H1 (cell line): ENCODE measurements at regions not wholly inside any gene's neighbourhood (a gene's known extent, or its start where the extent isn't known, plus 50 kb on each side); places are given as distances from the start of the nearest gene placed in this dataset.

Experiments used
- CTCF ChIA-PET: fragments of 300-600 bp; sonication (Branson Sonifier 250); formaldehyde crosslinking; loops from one replicate; lab custom pipeline; 2021; ENCODE audit not compliant: partially characterized antibody; lab: Charles Lee
- POLR2A ChIA-PET: fragments of 300-600 bp; sonication (Branson Sonifier 250); formaldehyde crosslinking; loops from one replicate; lab custom pipeline; 2021; ENCODE audit warnings: inconsistent platforms; ENCODE audit not compliant: partially characterized antibody; lab: Charles Lee
- DNase-seq, 2 experiments: peaks; one replicate each; pipeline versions ENCODE4 v3.0.0 to v3.0.0-alpha.2; 2010 to 2022; ENCODE audit warnings: low spot score in 2 of 2, low read depth in 1 of 2, mixed read lengths in 1 of 2
- FAIRE-seq: peaks from 2 replicates; lab custom pipeline; 2011; peaks lifted over from hg19 to GRCh38; lab: Jason Lieb, UNC
- H2AFZ ChIP-seq: 2 replicates; pipeline ENCODE4 v1.8.1; 2012; ENCODE audit warnings: low read length, inconsistent platforms
- H2AK5ac ChIP-seq: 2 replicates; pipeline ENCODE4 v1.6.1; 2013; ENCODE audit warnings: low read depth, low read length
- H2BK120ac ChIP-seq: replicated peaks from 2 replicates; pipeline ENCODE3; 2013; ENCODE audit warnings: low read depth, low read length, inconsistent platforms
- H2BK12ac ChIP-seq: 2 replicates; pipeline ENCODE4 v1.6.1; 2013; ENCODE audit warnings: low read depth, low read length
- H2BK15ac ChIP-seq: 2 replicates; pipeline ENCODE4 v1.6.1; 2013; ENCODE audit warnings: low read length
- H2BK20ac ChIP-seq: 2 replicates; pipeline ENCODE4 v1.6.1; 2013; ENCODE audit warnings: low read length
- H2BK5ac ChIP-seq: 2 replicates; pipeline ENCODE4 v1.6.1; 2013; ENCODE audit warnings: low read depth, low read length
- H3K14ac ChIP-seq: 2 replicates; pipeline ENCODE4 v1.6.1; 2013; ENCODE audit warnings: inconsistent platforms; ENCODE audit not compliant: insufficient read length
- H3K18ac ChIP-seq: 2 replicates; pipeline ENCODE4 v1.6.1; 2013; ENCODE audit warnings: low read length; ENCODE audit errors: extremely low read depth
- H3K23ac ChIP-seq: 2 replicates; pipeline ENCODE4 v1.6.1; 2013; ENCODE audit warnings: inconsistent platforms; ENCODE audit not compliant: insufficient read length
- H3K23me2 ChIP-seq: 2 replicates; pipeline ENCODE4 v1.6.1; 2013; ENCODE audit warnings: low read depth, low read length
- H3K27ac ChIP-seq: 2 replicates; pipeline ENCODE4 v1.6.1; 2011; ENCODE audit warnings: low read depth, low read length, inconsistent platforms
- H3K27me3 ChIP-seq, 4 experiments: replicated peaks in 1 of 4; 1 replicate in 1 of 4; 2 replicates in 3 of 4; pipeline versions ENCODE4 v1.6.1 to v1.8.1; 2011 to 2013; ENCODE audit warnings: low read length in 3 of 4, mild to moderate bottlenecking in 3 of 4, inconsistent platforms in 2 of 4, mixed read lengths in 2 of 4, moderate library complexity in 1 of 4; ENCODE audit not compliant: control insufficient read depth in 3 of 4, insufficient read depth in 3 of 4; ENCODE audit errors: extremely low read depth in 1 of 4
- H3K36me3 ChIP-seq, 4 experiments: 2 replicates each; pipeline versions ENCODE4 v1.6.1 to v1.8.1; 2011 to 2013; ENCODE audit warnings: mild to moderate bottlenecking in 4 of 4, low read length in 3 of 4, moderate library complexity in 2 of 4, control low read depth in 1 of 4, inconsistent platforms in 1 of 4; ENCODE audit not compliant: insufficient read depth in 4 of 4, control insufficient read depth in 2 of 4
- H3K4ac ChIP-seq: replicated peaks from 2 replicates; pipeline ENCODE3; 2013; ENCODE audit warnings: low read length, low read depth, mixed read lengths, inconsistent platforms; ENCODE audit not compliant: insufficient read length
- H3K4me1 ChIP-seq, 4 experiments: replicated peaks in 1 of 4; 1 replicate in 1 of 4; 2 replicates in 3 of 4; pipeline versions ENCODE4 v1.6.1 to v1.8.1; 2011 to 2013; ENCODE audit warnings: low read length in 3 of 4, inconsistent platforms in 2 of 4, mixed read lengths in 1 of 4; ENCODE audit not compliant: insufficient read depth in 4 of 4, control insufficient read depth in 3 of 4
- H3K4me2 ChIP-seq, 2 experiments: 2 replicates each; pipeline versions ENCODE4 v1.6.1 to v1.8.1; 2011 to 2013; ENCODE audit warnings: low read depth in 2 of 2, low read length in 2 of 2, control low read depth in 1 of 2, inconsistent platforms in 1 of 2, mild to moderate bottlenecking in 1 of 2; ENCODE audit not compliant: insufficient read depth in 1 of 2
- H3K4me3 ChIP-seq, 4 experiments: fragments of 200-600, 300-600 bp in 1 of 4; sonication (generic), shearing (Covaris generic), sonication (Bioruptor Twin) in 1 of 4; 2 replicates each; pipeline versions ENCODE4 v1.5.1 to v1.8.1; 2011 to 2016; ENCODE audit warnings: low read length in 4 of 4, low read depth in 3 of 4, control low read depth in 2 of 4, inconsistent platforms in 2 of 4, mild to moderate bottlenecking in 2 of 4, mixed read lengths in 1 of 4, moderate library complexity in 1 of 4; ENCODE audit not compliant: insufficient read depth in 2 of 4; ENCODE audit errors: extremely low read depth in 1 of 4
- H3K56ac ChIP-seq: replicated peaks from 2 replicates; pipeline ENCODE3; 2013; ENCODE audit warnings: low read depth, mild to moderate bottlenecking, mixed read lengths, low read length, inconsistent platforms; ENCODE audit not compliant: insufficient read length
- H3K79me1 ChIP-seq: 2 replicates; pipeline ENCODE4 v1.6.1; 2013; ENCODE audit warnings: low read depth, low read length, control low read depth
- H3K79me2 ChIP-seq, 2 experiments: 2 replicates each; pipeline versions ENCODE4 v1.6.1 to v1.8.1; 2012 to 2013; ENCODE audit warnings: low read length in 2 of 2, mild to moderate bottlenecking in 2 of 2, inconsistent platforms in 1 of 2; ENCODE audit not compliant: insufficient read depth in 2 of 2, control insufficient read depth in 1 of 2
- H3K9ac ChIP-seq, 4 experiments: replicated peaks in 1 of 4; 1 replicate in 1 of 4; 2 replicates in 3 of 4; pipeline versions ENCODE4 v1.6.1 to v1.8.1; 2011 to 2013; ENCODE audit warnings: low read depth in 3 of 4, low read length in 3 of 4, control low read depth in 2 of 4, mild to moderate bottlenecking in 2 of 4, moderate library complexity in 2 of 4, inconsistent platforms in 1 of 4; ENCODE audit errors: extremely low read depth in 1 of 4
- H3K9me3 ChIP-seq, 2 experiments: 2 replicates each; pipeline versions ENCODE4 v1.6.1 to v1.8.1; 2012 to 2013; ENCODE audit warnings: mild to moderate bottlenecking in 2 of 2, moderate library complexity in 2 of 2, control low read depth in 1 of 2, inconsistent platforms in 1 of 2, low read depth in 1 of 2, low read length in 1 of 2, mixed read lengths in 1 of 2; ENCODE audit not compliant: insufficient read depth in 2 of 2
- H4K20me1 ChIP-seq, 2 experiments: replicated peaks in 1 of 2; 2 replicates each; pipeline versions ENCODE3 to v1.8.1; 2011 to 2013; ENCODE audit warnings: inconsistent platforms in 2 of 2, low read length in 2 of 2, mild to moderate bottlenecking in 1 of 2; ENCODE audit not compliant: insufficient read depth in 2 of 2, control insufficient read depth in 1 of 2
- H4K5ac ChIP-seq: 2 replicates; pipeline ENCODE4 v1.6.1; 2013; ENCODE audit warnings: low read length, low read depth, mixed read lengths, inconsistent platforms; ENCODE audit not compliant: insufficient read length
- H4K8ac ChIP-seq: 2 replicates; pipeline ENCODE4 v1.8.0; 2013; ENCODE audit warnings: mild to moderate bottlenecking, moderate library complexity, low read length, inconsistent platforms; ENCODE audit not compliant: insufficient read depth; ENCODE audit errors: extremely low read depth
- H4K91ac ChIP-seq: replicated peaks from 2 replicates; pipeline ENCODE3; 2013; ENCODE audit warnings: low read length, mixed read lengths, inconsistent platforms; ENCODE audit not compliant: insufficient read length
- BCL11A ChIP-seq, 2 experiments: IDR thresholded peaks; one replicate each; pipeline ENCODE4 v1.6.1; 2011; ENCODE audit warnings: low read depth in 2 of 2, low read length in 2 of 2, mild to moderate bottlenecking in 2 of 2
- CEBPB ChIP-seq: IDR thresholded peaks from 2 replicates; pipeline ENCODE4 v1.6.1; 2012; ENCODE audit warnings: low read depth, low read length
- CTBP2 ChIP-seq: IDR thresholded peaks from 2 replicates; pipeline ENCODE4 v1.7.0; 2011; ENCODE audit warnings: borderline replicate concordance, mild to moderate bottlenecking, moderate library complexity, mixed read lengths, low read length; ENCODE audit not compliant: insufficient read depth, insufficient read length
- HDAC6 ChIP-seq: IDR thresholded peaks from one replicate; pipeline ENCODE4 v1.7.1; 2012; ENCODE audit warnings: low read depth, mild to moderate bottlenecking, inconsistent platforms, low read length, moderate library complexity
- JUND ChIP-seq: IDR thresholded peaks from 2 replicates; pipeline ENCODE4 v1.6.1; 2011; ENCODE audit warnings: mild to moderate bottlenecking, improper control_type of control experiment, low read length
- NANOG ChIP-seq: IDR thresholded peaks from 2 replicates; pipeline ENCODE4 v1.6.1; 2011; ENCODE audit warnings: low read length, low read depth, mild to moderate bottlenecking, inconsistent platforms; ENCODE audit not compliant: insufficient read depth, poor library complexity, severe bottlenecking
- NRF1 ChIP-seq: IDR thresholded peaks from 2 replicates; pipeline ENCODE4 v1.6.1; 2011; ENCODE audit warnings: mild to moderate bottlenecking, low read depth, low read length, improper control_type of control experiment
- PHF8 ChIP-seq: fragments of 200-600 bp; sonication (generic); conservative IDR thresholded peaks from 2 replicates; pipeline ENCODE4 v1.7.1; 2012; ENCODE audit warnings: low read depth, mild to moderate bottlenecking, inconsistent platforms, low read length, moderate library complexity
- POLR2A ChIP-seq, 2 experiments: IDR thresholded peaks; 1 replicate in 1 of 2; 2 replicates in 1 of 2; pipeline ENCODE4 v1.6.1; 2011; ENCODE audit warnings: low read depth in 2 of 2, low read length in 2 of 2, mild to moderate bottlenecking in 2 of 2; ENCODE audit errors: control extremely low read depth in 1 of 2
- TAF1 ChIP-seq: IDR thresholded peaks from 2 replicates; pipeline ENCODE4 v1.6.1; 2011; ENCODE audit warnings: mild to moderate bottlenecking, low read depth, low read length
- TCF12 ChIP-seq: IDR thresholded peaks from 2 replicates; pipeline ENCODE4 v1.6.1; 2011; ENCODE audit warnings: low read depth, mild to moderate bottlenecking, low read length
- TEAD4 ChIP-seq: IDR thresholded peaks from 2 replicates; pipeline ENCODE4 v1.6.1; 2012; ENCODE audit warnings: low read depth, low read length, inconsistent platforms, mixed read lengths
- ZNF274 ChIP-seq: IDR thresholded peaks from 2 replicates; pipeline ENCODE4 v1.7.0; 2012; ENCODE audit warnings: low read length, borderline replicate concordance; ENCODE audit errors: extremely low read depth
- WGBS, 2 experiments: shearing (Covaris generic) in 1 of 2; methylation state at CpG; one replicate each; pipeline versions ENCODE4 v1.1.6 to v1.1.7; 2013 to 2015; ENCODE audit warnings: low lambda C conversion rate in 2 of 2, mixed read lengths in 2 of 2, inconsistent platforms in 1 of 2, low coverage in 1 of 2, missing lambda C conversion rate in 1 of 2; ENCODE audit not compliant: insufficient replicate concordance in 2 of 2, insufficient coverage in 1 of 2, insufficient read length in 1 of 2; ENCODE audit errors: extremely low coverage in 1 of 2, missing lambda C conversion rate in 1 of 2; 5-methylcytosine and 5-hydroxymethylcytosine counted together

DNA sequence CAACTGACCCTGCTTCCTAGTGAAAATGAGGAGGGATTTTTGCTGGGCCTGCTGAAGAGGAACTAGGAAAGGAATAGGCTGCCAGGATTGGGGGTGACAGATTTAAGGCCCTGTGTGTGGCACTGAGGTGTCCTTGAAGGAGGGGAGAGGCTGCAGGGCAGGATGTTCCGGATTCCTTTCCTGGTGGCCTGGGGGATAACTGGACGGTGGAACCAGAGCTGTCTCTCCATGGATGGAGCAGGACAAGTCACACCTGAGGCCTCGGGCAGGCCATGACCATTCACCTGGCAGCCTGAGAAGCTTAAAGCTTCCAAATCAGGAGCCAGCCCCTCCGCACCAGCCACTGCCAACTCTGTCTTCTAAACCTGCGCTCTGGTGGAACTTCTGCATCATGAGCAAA lies 56.0 kb upstream of the SLC22A23 start:
- Histone ChIP-seq H2BK12ac (no peak overlapping the region), H3K4me1 (peaks cover 0 to 8% (median 6%) of the 10 kb centered on the region in 4 experiments; a peak in 4 of 7 replicates), H3K79me1 (no peaks in the 10 kb centered on the region), H3K9me3 (no peaks in the 10 kb centered on the region), H3K4me3 (no peak overlapping the region), H3K14ac (no peak overlapping the region), H3K23me2 (peaks cover 2% of the 10 kb centered on the region; the same call in 1 of the 2 replicates), H3K9ac (no peak overlapping the region), H3K18ac (no peak overlapping the region), H4K20me1 (no peaks in the 10 kb centered on the region), H2AK5ac (no peak overlapping the region), H2BK20ac (0 out of 2 replicates have a peak overlapping the region, but pooled peaks have one; percentile 56), H3K56ac (no peak overlapping the region), H3K79me2 (no peaks in the 10 kb centered on the region), H3K36me3 (no peaks in the 10 kb centered on the region), H4K8ac (no peak overlapping the region), H2BK5ac (no peak overlapping the region), H3K4ac (no peak overlapping the region), H3K23ac (no peak overlapping the region), H4K5ac (no peak overlapping the region), H3K27me3 (no peaks in the 10 kb centered on the region), H2AFZ (0 out of 2 replicates have a peak overlapping the region, but pooled peaks have one; percentile 22), H4K91ac (no peak overlapping the region), H2BK15ac (0 out of 2 replicates have a peak overlapping the region, but pooled peaks have one; percentile 65), H3K27ac (no peak overlapping the region), H2BK120ac (no peak overlapping the region), H3K4me2 (no peak overlapping the region)
- POLR2A ChIA-PET: no interaction called here
- WGBS, 2 experiments: 88% methylated on average over 5 of the region's 5 CpGs; no CpG with 5 or more reads in 1 of the 2 experiments
- FAIRE-seq: no peak
- CTCF ChIA-PET: interaction anchor here (1.2 to 2.8 kb wide), 3 partner anchors 19 to 220 kb away, joined by 3 to 6 read pairs (median 4); no protein-coding TSS in a partner anchor
- DNase-seq: no peak
- TF ChIP-seq TEAD4 (no peak), HDAC6 (no peak), CTBP2 (no peak), TAF1 (no peak), CEBPB (no peak), TCF12 (no peak), JUND (no peak), PHF8 (no peak), NRF1 (no peak), NANOG (no peak), POLR2A (IDR thresholded peaks at IDR 0.05; ENCODE audit: control extremely low read depth in 1 of 2, low read depth in 2 of 2, low read length in 2 of 2) (no peak), ZNF274 (no peak), BCL11A (IDR thresholded peaks at IDR 0.05; ENCODE audit: low read depth in 2 of 2, low read length in 2 of 2) (no peak)
